HL-60 (cell line): ENCODE measurements at regions not wholly inside any gene's neighbourhood (a gene's known extent, or its start where the extent isn't known, plus 50 kb on each side); places are given as distances from the start of the nearest gene placed in this dataset.

Experiments used
- DNase-seq, 2 experiments: peaks; one replicate each; pipeline ENCODE4 v3.0.0-alpha.2; 2010 to 2020; ENCODE audit warnings: low read depth in 1 of 2, low spot score in 1 of 2
- H3K27ac ChIP-seq: fragments of 250-450 bp; sonication (Bioruptor Pico); replicated peaks from 2 replicates; pipeline ENCODE4 v1.5.1; 2020; ENCODE audit warnings: mild to moderate bottlenecking, moderate library complexity
- H3K27me3 ChIP-seq: fragments of 250-450 bp; sonication (Bioruptor Pico); 2 replicates; pipeline ENCODE4 v1.5.1; 2021; ENCODE audit warnings: mild to moderate bottlenecking, moderate library complexity; ENCODE audit not compliant: insufficient read depth, poor library complexity, severe bottlenecking
- H3K4me3 ChIP-seq: replicated peaks from 2 replicates; pipeline ENCODE4 v1.5.1; 2011; ENCODE audit warnings: mild to moderate bottlenecking, control low read depth, low read length; ENCODE audit not compliant: insufficient read depth
- GABPA ChIP-seq: IDR thresholded peaks from 2 replicates; pipeline ENCODE4 v1.6.1; 2012; ENCODE audit warnings: low read depth
- POLR2AphosphoS5 ChIP-seq: IDR thresholded peaks from 2 replicates; pipeline ENCODE4 v1.6.1; 2012; ENCODE audit warnings: low read depth
- SPI1 ChIP-seq: IDR thresholded peaks from 2 replicates; pipeline ENCODE4 v1.6.1; 2012; ENCODE audit warnings: low read depth, mild to moderate bottlenecking, borderline replicate concordance
- TF ChIP-seq, protein P1 (sequence below): IDR thresholded peaks from 2 replicates; pipeline ENCODE4 v1.6.1; 2012; ENCODE audit warnings: low read depth; ENCODE audit not compliant: insufficient replicate concordance
- TF ChIP-seq, protein P2 (sequence below): IDR thresholded peaks from one replicate; pipeline ENCODE4 v1.5.1; 2011; ENCODE audit warnings: low read length, control low read depth, inconsistent platforms; ENCODE audit not compliant: insufficient read depth

DNA sequence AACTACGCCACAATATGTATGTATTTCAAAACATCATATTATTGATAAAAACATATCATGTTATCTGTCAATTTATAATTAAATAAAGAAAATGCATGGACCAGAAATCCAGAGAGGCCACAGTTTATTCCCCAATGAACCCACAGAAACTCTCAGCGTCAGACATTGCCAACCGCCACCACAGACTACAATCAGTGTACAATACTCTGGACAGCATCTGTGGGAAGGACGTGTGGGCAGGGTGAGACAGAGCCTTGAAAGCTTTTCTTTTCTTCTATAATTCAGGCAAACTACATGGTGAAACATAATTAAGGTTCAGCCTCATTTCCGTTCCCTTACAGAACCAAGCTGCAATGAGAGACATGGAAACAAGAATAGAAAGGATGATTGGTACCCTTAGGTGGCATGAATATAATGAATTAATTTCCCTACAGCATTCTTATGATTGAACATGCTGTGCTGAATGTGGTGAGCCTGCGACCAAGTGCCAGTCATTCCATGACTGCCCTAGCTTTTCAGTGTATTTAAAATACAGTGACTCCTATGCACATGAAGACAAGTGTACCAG lies 909.3 kb downstream of the SORCS1 start:
- no peak for DNase-seq
- H3K27me3 ChIP-seq = no peaks in the 10 kb centered on the region
- TF ChIP-seq SPI1 (no peak), GABPA (no peak), POLR2AphosphoS5 (no peak)
- TF ChIP-seq, protein P1, sequence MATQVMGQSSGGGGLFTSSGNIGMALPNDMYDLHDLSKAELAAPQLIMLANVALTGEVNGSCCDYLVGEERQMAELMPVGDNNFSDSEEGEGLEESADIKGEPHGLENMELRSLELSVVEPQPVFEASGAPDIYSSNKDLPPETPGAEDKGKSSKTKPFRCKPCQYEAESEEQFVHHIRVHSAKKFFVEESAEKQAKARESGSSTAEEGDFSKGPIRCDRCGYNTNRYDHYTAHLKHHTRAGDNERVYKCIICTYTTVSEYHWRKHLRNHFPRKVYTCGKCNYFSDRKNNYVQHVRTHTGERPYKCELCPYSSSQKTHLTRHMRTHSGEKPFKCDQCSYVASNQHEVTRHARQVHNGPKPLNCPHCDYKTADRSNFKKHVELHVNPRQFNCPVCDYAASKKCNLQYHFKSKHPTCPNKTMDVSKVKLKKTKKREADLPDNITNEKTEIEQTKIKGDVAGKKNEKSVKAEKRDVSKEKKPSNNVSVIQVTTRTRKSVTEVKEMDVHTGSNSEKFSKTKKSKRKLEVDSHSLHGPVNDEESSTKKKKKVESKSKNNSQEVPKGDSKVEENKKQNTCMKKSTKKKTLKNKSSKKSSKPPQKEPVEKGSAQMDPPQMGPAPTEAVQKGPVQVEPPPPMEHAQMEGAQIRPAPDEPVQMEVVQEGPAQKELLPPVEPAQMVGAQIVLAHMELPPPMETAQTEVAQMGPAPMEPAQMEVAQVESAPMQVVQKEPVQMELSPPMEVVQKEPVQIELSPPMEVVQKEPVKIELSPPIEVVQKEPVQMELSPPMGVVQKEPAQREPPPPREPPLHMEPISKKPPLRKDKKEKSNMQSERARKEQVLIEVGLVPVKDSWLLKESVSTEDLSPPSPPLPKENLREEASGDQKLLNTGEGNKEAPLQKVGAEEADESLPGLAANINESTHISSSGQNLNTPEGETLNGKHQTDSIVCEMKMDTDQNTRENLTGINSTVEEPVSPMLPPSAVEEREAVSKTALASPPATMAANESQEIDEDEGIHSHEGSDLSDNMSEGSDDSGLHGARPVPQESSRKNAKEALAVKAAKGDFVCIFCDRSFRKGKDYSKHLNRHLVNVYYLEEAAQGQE = no peak
- TF ChIP-seq, protein P2, sequence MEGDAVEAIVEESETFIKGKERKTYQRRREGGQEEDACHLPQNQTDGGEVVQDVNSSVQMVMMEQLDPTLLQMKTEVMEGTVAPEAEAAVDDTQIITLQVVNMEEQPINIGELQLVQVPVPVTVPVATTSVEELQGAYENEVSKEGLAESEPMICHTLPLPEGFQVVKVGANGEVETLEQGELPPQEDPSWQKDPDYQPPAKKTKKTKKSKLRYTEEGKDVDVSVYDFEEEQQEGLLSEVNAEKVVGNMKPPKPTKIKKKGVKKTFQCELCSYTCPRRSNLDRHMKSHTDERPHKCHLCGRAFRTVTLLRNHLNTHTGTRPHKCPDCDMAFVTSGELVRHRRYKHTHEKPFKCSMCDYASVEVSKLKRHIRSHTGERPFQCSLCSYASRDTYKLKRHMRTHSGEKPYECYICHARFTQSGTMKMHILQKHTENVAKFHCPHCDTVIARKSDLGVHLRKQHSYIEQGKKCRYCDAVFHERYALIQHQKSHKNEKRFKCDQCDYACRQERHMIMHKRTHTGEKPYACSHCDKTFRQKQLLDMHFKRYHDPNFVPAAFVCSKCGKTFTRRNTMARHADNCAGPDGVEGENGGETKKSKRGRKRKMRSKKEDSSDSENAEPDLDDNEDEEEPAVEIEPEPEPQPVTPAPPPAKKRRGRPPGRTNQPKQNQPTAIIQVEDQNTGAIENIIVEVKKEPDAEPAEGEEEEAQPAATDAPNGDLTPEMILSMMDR = no peak
- H3K27ac ChIP-seq = no peak overlapping the region
- H3K4me3 ChIP-seq = no peak overlapping the region

- TF ChIP-seq SPI1 (no peak), GABPA (no peak), POLR2AphosphoS5 (no peak)
- TF ChIP-seq, protein P1 = no peak
- TF ChIP-seq, protein P2 = no peak
- no peaks in the 10 kb centered on the region for H3K27me3 ChIP-seq
- no peak overlapping the region for H3K27ac ChIP-seq
- H3K4me3 ChIP-seq = no peak overlapping the region
- DNase-seq = no peak
Measured at GRCh38 chr10:106254071-106254470, 910.4 kb downstream of the SORCS1 start.

DNA sequence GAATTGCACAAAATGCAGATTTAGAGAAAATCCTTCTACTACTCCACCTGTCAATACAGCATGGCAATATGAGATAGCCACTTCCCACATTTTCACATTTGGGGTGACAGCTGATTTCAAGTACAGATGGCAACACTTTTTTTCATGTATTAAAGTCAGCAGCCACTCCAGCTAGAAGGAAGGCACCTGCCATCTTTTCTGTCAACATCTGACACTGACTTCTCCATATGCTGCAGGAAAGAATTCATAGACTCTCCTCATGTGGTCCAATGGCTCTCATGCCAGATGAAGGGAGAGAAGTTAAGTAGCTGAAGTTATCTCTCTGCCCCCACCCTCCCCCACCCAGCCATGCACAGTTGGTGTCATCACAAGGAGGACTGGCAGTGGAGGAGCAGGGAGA lies 912.0 kb downstream of the SORCS1 start:
- Histone ChIP-seq H3K27me3 (no peaks in the 10 kb centered on the region), H3K27ac (no peak overlapping the region), H3K4me3 (no peak overlapping the region)
- DNase-seq = no peak
- TF ChIP-seq, protein P2 = no peak
- no peak for TF ChIP-seq SPI1
- no peak for TF ChIP-seq POLR2AphosphoS5
- no peak for TF ChIP-seq GABPA
- TF ChIP-seq, protein P1 = no peak
